DMS153 treated with DMSO at 0.1 percent for 48 hours (cell line): ENCODE measurements at regions not wholly inside any gene's neighbourhood (a gene's known extent, or its start where the extent isn't known, plus 50 kb on each side); places are given as distances from the start of the nearest gene placed in this dataset.
"Not testable (repeated sequence)": the region's sequence is repeated elsewhere in the genome, so short reads cannot be mapped to it uniquely, and the experiment has no call there.

Experiments
- DNase-seq: peaks from one replicate; lab custom pipeline; 2025; ENCODE audit not compliant: unreplicated experiment; lab: John Stamatoyannopoulos, UW

DNA sequence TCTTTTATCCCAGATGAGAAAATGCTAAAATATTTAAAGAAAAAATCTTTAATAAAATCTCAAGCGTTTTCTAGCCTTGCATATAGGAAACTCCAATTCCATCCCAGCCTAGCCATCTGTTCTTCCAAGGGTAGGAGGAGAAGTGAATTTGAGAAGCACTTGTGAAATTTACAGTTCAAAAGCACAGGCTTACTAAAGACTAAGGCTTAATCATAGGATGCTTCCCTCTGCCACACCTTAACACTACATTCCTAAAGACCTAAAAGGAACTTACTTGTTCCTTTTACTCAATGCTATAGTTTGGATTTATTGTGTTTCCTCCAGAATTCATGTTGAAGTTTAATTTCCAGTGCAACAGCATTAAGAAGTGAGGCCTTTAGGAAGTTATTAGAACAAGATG is 764.8 kb upstream of the CADM2 start:
- no peak for DNase-seq

DNA sequence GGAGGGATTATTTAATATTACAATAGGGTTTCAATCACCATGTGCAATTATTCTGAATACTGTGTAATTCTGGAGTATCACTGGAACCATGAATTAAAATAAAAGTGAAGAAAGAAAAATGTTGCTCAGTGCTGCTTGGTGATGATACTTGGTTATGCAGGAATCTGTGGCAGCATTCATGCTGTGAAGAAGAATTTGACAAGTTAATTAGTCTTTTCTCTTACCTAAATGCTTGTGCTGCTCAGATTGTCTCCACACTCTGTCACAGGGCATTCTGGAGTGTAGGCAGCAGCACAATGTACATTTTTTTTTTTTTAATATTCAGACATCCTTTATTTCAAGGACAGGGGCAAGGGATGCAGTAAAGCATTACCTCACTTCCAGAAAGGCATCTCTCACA is 749.3 kb upstream of the CADM2 start:
- DNase-seq, result no peak

DNA sequence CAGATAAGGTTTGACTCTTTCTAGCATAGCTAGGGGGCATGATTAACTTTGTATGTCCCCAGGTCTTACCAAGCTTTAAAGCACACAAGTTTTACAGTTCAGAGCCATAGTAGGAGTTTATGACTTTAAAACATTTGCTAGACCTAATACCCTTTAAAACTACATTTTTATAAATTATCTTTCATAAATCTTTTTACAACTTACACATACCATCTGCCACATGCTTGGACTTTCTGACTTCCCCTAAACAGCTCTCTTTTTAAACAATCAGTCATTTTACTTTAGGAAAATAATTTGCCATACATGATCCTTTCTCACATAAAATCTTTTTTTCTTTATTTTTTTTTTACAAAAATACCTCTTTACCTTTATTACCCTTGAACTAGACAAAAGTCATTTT is 735.3 kb upstream of the CADM2 start:
- DNase-seq, result no peak

DNA sequence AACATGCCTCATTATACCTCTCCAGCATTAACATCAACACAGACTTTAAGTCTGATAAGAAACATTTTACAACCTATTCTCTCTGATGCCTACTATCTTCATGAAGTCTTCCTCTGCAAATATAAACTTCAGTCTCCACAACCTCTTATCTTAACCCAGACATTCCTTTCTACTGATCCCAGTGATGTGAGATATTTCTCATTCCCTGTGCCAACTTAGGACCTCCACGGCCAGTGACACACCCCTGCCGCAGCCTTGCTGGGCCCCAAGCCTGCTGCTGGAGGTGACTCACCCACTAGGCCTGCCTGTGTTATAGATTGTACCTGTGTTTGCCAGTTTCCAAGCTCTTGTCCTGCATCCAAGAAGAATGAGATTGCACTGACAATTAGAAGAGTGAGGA is 734.5 kb upstream of the CADM2 start:
- DNase-seq, result no peak

DNA sequence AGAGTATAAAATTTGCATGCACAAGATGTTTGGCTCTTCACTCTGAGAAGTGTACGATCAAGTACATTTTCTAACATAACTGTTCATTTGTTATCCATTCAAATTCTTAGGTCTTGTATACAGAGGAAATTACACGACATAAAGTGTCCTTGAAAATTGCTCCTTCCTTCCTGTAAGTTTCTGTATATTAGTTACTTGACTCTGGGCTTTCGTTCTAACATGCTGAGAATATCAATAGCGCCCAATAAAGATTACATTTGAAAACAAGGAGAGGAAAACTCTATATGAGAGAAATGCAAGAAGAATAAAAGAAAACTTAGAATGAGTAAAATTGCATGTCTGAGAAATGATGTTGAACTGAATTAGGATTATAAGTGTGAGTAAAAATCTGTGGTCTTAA is 722.5 kb upstream of the CADM2 start:
- DNase-seq, result no peak

DNA sequence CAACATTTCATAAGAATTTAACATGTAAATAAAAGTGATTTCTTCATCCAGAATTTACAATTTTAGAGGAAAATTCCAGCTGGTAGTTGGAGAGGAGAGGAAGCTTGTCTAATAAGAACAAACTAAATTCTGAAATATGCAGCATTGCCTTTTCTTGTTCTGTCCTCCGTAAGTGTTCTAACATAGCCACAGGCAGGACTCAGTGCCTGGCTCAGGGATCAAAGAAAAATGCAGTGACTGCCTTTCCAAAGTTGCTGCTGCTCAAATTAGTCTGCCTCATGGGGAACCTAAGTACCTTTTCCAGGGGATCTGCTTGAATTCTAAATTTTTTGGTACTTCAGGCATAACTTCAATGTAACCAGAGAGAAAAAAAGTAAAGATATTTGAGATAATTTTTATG is 713.0 kb upstream of the CADM2 start:
- DNase-seq, result no peak

DNA sequence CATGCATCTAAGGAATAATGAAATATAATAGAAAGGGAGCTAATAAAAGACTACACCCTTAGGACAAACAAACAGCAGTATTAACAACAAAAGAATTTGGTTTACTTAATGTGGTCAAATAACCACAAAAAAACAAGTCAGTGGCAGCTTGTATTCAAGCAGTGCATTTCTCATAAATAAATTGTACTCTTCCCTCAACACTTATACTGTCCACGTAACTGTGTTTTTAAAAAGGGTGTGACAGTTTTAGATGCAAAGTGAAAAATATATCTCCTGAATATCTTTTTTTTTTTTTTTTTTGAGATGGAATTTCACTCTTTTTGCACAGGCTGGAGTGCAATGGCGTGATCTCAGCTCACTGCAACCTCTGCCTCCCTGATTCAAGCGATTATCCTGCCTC is 698.2 kb upstream of the CADM2 start:
- DNase-seq, result no peak

DNA sequence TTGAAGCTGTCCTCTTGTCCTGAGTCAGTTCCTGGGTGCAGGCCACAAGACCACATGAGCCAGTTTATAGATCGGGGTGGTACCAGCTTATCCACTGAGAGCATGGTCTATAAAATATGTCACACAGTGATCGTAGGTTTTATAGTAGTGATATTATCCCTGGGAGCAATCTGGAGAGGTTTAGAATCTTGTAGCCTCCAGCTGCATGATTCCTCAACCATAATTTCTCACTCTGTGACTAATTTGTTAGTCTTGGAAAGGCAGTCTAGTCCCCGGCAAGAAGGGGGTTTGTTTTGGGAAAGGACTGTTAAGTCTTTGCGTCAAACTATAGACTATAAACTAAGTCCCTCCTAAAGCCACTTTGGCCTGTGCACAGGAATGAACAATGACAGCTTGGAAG is 693.0 kb upstream of the CADM2 start:
- DNase-seq, result no peak

DNA sequence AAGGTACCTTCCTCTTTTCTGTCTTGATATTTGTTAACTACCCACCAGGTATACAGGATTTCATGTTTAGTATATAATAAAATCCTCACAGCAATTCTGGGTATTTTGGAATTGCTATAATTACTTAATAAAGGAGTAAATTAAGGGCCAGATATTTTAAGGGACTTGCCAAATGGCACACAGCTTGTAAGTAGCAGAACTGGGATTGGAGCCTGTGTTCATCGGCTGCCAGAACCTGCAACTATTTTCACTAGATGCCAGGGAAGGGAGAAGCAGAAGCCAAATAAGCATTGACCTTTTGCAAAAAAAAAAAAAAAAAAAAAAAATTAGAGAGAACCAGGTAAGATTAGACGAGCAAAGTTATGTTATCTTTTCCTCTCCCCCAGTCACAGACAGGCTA is 683.3 kb upstream of the CADM2 start:
- no peak for DNase-seq

DNA sequence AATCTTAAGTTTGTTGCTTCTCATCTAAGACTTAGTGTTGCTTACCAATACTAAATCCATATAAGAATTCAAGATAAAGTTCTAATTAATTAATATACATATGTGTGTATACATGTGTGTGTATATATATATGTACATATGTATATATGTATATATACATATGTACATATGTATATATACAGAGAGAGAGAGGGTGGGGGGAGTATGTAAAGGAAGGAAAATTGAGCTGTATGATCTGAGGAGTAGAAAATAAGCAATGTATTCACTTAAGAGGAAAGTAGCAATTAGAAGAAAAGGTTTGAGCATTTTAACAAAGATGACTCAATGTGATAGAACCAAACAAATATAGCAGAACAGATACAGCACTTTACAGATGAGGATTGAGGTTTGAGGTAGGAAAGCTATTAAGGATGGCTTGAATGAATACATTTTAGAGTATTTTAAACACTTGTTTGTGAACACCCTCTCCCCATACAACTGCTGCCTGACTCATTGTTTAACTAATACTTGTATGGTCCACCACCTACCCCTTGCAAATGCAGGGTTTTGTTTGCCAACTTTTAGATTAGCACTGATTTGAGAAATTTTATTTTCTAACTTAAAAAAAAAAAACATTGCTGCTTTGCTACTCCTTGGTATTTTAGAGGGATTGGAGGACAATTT is 681.1 kb upstream of the CADM2 start:
- no peak for DNase-seq

DNA sequence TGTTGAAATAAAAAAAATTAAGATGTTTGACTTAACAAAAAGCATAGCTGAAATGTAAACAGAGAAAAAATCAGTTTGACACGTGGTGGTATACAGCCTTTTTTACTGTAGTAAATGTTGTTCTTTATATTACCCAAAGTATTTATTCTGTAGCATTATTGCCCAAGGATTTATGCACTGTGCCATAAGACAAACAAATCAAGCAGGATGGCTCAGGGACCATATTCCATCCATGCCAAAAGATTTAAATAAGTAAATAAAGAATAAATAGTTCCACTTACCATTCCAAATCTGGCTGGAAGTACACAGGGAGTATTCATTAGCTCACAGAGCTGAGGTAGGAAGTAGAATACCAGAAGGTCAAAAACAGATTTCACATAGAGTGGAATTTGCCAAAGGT is 666.7 kb upstream of the CADM2 start:
- no peak for DNase-seq

DNA sequence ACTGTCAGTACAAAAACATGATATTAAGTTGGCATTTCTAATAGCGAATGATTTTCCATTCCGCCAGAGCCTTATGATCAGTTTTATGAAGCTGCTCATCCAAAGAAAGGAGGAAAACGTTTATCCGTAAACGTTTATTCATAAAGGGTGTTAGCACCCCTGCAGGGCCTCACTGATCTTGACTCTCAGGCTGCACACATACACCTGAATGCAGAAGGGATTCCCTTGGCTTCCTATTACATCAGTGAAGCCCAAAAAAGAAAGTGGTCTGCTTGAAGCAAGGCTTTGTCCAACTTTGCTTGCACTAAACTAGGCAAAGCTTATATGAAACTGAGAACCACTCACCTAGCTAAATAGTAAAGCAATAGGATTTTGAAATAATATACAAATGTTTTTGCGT is 659.5 kb upstream of the CADM2 start:
- no peak for DNase-seq

DNA sequence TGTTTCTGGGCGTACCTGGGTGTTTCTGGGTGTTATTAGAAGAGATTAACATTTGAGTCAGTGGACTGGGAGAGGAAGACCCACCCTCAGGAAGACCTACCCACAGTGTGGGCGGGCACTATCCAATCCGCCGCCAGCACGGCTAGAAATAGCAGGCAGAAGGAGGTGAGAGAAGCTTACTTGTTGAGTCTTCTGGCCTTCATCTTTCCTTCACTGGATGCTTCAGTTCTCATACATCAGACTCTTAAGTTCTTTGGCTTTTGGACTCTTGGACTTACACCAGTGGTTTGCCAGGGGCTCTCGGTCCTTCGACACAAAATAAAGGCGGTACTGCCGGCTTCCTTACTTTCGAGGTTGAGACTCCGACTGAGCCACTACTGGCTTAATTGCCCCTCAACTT is 654.6 kb upstream of the CADM2 start:
- DNase-seq, result no peak

DNA sequence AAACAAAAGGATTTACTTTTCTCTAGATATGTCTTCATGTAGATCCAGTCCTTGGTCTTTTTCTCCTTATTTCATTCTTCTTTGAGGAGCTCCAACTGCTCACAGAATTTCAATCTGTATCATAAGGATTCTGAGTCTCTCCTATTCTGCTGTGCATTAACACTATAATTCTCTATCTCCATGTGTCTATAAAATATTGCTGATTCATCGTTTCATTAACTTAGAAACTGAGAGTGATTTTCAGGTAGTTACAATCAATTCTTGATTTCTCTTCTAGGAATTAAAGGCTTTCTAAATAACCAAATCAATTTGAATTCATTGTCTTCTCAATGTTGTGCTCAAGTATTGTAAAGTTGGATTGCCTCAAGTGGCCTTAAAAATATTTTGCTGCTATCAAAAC is 651.5 kb upstream of the CADM2 start:
- DNase-seq, result no peak

DNA sequence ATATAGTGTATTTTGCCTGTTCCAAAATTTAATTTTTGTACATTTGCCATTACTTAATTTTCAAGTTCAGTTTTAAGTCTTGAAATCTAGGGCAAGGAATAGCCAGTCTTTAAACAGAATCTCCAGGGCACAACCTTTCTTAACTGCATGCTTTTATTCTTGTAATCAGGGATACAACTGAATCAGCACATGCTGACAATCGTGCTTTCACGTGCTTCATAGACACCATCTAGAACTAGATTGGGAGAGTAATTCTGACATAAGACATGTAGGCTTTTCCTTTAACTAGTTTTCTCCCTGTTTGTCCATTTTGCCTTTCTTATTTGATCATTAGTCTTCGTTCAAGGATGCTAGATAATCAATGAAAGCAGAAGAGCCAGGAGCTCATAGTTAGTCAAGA is 650.4 kb upstream of the CADM2 start:
- no peak for DNase-seq

DNA sequence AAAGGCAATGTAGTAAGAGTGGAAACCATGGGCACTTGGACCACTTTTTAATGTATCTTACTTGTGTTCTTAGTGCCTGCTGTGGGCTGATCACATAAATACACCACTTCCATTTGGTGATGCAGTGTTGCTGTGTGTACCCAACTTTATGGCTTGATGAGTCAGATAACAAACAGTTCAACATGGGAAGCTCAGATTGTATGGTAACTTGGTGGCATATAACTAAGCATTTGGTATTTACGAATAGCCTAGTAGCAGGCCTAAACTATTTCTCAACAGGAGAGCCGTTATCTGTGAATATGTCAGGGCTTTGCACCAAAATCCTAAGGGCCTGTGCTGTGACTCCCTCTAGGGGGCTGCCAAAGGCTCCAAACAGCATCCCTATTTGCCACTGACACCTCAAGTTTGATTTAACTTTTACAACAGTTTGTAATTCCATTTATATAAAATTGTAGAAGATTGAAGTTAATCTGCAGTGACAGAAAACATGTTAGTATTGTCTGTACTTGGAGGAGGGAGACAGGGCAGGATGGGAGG is 640.4 kb upstream of the CADM2 start:
- no peak for DNase-seq

DNA sequence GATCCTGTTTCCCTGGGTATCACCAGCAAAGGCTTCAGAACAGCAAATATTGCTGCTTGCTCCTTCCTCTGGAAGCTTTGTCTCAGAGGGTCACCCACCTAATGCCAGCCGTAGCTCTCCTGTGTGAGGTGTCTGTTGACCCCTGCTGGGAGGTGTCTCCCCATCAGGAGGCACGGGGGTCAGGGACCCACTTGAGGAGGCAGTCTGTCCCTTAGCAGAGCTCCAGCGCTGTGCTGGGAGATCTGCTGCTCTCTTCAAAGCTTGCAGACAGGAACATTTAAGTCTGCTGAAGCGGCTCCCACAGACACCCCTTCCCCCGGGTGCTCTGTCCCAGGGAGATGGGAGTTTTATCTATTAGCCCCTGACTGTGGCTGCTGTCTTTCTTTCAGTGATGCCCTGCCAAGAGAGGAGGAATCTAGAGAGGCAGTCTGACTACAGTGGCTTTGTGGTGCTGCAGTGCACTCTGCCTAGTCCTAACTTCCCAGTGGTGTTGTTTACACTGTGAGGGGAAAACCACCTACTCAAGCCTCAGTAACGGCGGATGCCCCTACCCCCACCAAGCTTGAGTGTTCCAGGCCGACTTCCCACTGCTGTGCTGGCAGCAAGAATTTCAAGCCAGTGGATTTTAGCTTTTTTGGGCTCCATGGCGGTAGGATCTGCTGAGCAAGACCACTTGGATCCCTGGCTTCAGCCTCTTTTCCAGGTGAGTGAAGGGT is 593.1 kb upstream of the CADM2 start:
- not testable (repeated sequence) for DNase-seq
